Ascending aorta (tissue), 2 donors: ENCODE measurements at regions not wholly inside any gene's neighbourhood (a gene's known extent, or its start where the extent isn't known, plus 50 kb on each side); places are given as distances from the start of the nearest gene placed in this dataset.

Source experiments
- DNase-seq, 2 donors: peaks; one replicate each; pipeline ENCODE4 v3.0.0-alpha.2; 2019; ENCODE audit warnings: low spot score in 2 of 2
- H3K27ac ChIP-seq, 2 donors: fragments of 200-600 bp; sonication (generic); one replicate each; pipeline ENCODE4 v1.5.1; 2016 to 2017; ENCODE audit warnings: mild to moderate bottlenecking in 1 of 2
- H3K27me3 ChIP-seq: fragments of 200-600 bp; sonication (generic); one replicate; pipeline ENCODE4 v1.5.1; 2017
- H3K36me3 ChIP-seq, 2 donors: fragments of 200-600 bp; sonication (generic); one replicate each; pipeline ENCODE4 v1.5.1; 2016
- H3K4me1 ChIP-seq, 2 donors: fragments of 200-600 bp; sonication (generic); one replicate each; pipeline ENCODE4 v1.5.1; 2016 to 2017; ENCODE audit warnings: mild to moderate bottlenecking in 1 of 2
- H3K4me3 ChIP-seq, 2 donors: fragments of 200-600 bp; sonication (generic); one replicate each; pipeline ENCODE4 v1.5.1; 2016 to 2017; ENCODE audit warnings: mild to moderate bottlenecking in 1 of 2
- H3K9me3 ChIP-seq, 2 donors: fragments of 200-600 bp; sonication (generic); one replicate each; pipeline ENCODE4 v1.5.1; 2016
- intact Hi-C: fragments of 100-400 bp; cut with DNase I; formaldehyde crosslinking; loops from one replicate; pipeline ENCODE4 v1.15.1; 2023
- TF ChIP-seq, protein P1 (sequence below), 3 experiments: fragments of 200-600 bp in 2 of 3; fragments of 450-650 bp in 1 of 3; sonication (generic) in 2 of 3; IDR thresholded peaks; one replicate each; pipeline ENCODE4 v1.5.1; 2016 to 2019; ENCODE audit warnings: antibody characterized with exemption in 3 of 3, mild to moderate bottlenecking in 1 of 3, moderate library complexity in 1 of 3

DNA sequence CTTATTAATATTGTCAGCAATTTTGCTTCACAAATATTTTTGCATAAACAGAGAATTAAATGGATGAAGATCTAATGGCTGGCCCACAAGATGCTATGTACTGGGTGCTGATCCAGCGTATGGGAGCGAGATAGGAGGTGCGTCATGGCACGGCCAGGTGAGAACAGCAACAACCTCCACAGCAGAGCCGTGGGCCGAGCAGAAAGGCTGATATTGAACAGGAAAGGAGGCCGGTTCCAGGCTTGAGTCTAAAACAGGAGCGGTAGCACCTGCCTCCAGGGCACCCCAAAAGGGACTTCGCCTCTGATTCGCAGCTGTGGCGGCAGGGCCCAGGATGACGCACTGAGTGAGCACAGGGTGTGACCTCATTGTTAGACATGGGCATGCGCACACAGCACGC is 1502.1 kb downstream of the TBC1D22A start:
- intact Hi-C loops, result no loop called here
- Histone ChIP-seq H3K4me1 (no peaks in the 10 kb centered on the region), H3K9me3 (no peaks in the 10 kb centered on the region), H3K27ac (no peak overlapping the region), H3K4me3 (no peak overlapping the region), H3K27me3 (no peaks in the 10 kb centered on the region), H3K36me3 (no peaks in the 10 kb centered on the region)
- TF ChIP-seq, protein P1, sequence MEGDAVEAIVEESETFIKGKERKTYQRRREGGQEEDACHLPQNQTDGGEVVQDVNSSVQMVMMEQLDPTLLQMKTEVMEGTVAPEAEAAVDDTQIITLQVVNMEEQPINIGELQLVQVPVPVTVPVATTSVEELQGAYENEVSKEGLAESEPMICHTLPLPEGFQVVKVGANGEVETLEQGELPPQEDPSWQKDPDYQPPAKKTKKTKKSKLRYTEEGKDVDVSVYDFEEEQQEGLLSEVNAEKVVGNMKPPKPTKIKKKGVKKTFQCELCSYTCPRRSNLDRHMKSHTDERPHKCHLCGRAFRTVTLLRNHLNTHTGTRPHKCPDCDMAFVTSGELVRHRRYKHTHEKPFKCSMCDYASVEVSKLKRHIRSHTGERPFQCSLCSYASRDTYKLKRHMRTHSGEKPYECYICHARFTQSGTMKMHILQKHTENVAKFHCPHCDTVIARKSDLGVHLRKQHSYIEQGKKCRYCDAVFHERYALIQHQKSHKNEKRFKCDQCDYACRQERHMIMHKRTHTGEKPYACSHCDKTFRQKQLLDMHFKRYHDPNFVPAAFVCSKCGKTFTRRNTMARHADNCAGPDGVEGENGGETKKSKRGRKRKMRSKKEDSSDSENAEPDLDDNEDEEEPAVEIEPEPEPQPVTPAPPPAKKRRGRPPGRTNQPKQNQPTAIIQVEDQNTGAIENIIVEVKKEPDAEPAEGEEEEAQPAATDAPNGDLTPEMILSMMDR (IDR thresholded peaks at IDR 0.05), result no peak
- DNase-seq, result no peak

DNA sequence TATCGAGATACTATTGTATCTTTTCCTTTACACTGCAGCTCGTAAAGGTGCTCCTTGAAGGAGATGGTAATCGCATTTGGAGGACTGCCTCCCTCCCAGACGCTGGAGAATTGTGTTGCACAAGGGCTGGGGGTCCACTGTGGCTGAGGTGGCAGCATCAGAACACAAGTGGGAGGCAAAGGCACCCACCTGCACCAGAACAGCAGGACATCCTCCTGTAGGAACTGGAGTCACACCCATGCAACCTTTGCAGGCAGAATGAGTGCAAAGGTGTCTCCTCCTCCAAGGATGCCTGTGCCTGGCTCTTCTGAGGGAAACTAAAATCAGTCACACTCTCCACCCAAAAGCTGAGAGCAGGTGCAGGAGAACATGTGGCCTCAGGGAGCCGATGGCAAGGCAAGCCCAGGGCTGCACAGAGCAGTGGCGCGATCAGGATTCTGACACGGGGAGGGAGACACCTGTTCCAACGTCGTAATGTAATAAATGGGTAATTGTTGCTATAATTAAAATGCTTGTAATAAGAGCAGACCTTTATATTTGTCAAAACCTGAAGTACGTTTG is 1501.4 kb downstream of the TBC1D22A start:
- no peaks in the 10 kb centered on the region for H3K36me3 ChIP-seq
- no peak for DNase-seq
- H3K27me3 ChIP-seq, result no peaks in the 10 kb centered on the region
- H3K4me3 ChIP-seq, result no peak overlapping the region
- intact Hi-C loops, result no loop called here
- H3K4me1 ChIP-seq, result no peaks in the 10 kb centered on the region
- H3K9me3 ChIP-seq, result no peaks in the 10 kb centered on the region
- no peak overlapping the region for H3K27ac ChIP-seq
- TF ChIP-seq, protein P1 (IDR thresholded peaks at IDR 0.05), result no peak

DNA sequence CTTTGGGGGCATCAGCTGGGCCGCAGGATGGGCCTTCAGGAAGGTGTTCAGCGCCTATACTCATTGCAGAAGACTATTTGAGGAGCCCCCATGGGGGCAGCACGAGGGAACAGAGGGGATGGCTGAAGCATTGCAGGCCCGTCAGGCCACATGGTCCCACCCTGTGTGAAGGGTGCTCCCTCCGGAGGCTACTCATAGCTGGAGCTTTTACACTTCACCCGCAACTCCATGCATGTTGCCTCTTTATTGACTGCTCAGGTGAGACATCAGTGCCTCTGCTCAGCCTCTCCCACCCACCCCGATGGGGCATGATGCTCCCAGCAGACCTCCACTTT is 1500.9 kb downstream of the TBC1D22A start:
- no peaks in the 10 kb centered on the region for H3K4me1 ChIP-seq
- H3K4me3 ChIP-seq, result no peak overlapping the region
- no peaks in the 10 kb centered on the region for H3K36me3 ChIP-seq
- no peak overlapping the region for H3K27ac ChIP-seq
- no peak for DNase-seq
- no peaks in the 10 kb centered on the region for H3K27me3 ChIP-seq
- TF ChIP-seq, protein P1 (IDR thresholded peaks at IDR 0.05), result no peak
- intact Hi-C loops, result no loop called here
- H3K9me3 ChIP-seq, result no peaks in the 10 kb centered on the region

DNA sequence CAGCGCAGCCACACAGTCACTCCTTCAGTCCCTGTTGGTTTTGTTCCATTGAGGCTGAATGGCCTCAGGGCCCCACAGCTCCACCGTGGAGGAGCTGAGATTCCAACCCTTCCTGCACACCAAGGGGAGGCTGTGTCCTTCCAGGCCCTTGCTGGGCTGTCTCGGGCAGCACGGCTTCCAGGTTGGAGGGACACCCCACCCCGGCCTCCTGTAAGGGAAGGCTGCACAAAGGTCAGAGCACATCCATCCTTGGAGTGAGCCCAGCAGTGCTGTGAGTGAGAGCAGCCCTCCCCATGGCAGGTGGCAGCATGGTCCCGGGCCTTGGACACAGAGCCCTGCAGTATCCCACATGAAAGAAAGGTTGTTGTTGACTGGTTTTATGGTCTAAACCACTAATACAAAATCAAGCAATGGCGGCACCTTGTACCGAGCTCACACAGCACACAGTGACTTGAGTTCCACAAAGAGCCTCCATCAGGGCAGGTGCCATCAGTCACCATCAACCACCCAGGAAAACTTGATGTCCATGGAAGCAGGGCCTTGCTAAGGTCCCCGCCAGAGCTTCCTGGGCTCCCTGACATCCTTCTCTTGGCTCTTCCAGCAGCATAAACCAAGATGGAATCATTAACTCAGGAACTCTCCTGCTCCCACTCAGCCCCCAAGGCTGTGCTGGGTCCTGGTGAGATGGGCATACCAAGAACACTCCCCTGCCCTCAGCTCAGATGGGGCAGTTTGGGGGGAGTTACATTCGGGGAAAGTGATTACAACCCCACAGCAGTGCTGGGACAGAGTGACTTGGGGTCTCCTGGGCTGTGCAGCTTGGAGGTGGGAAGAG is 1500.4 kb downstream of the TBC1D22A start:
- H3K27me3 ChIP-seq, result no peaks in the 10 kb centered on the region
- H3K4me3 ChIP-seq, result no peak overlapping the region
- no peak for DNase-seq
- H3K27ac ChIP-seq, result no peak overlapping the region
- TF ChIP-seq, protein P1 (IDR thresholded peaks at IDR 0.05), result no peak
- H3K9me3 ChIP-seq, result no peaks in the 10 kb centered on the region
- no peaks in the 10 kb centered on the region for H3K4me1 ChIP-seq
- no peaks in the 10 kb centered on the region for H3K36me3 ChIP-seq
- intact Hi-C loops, result no loop called here

DNA sequence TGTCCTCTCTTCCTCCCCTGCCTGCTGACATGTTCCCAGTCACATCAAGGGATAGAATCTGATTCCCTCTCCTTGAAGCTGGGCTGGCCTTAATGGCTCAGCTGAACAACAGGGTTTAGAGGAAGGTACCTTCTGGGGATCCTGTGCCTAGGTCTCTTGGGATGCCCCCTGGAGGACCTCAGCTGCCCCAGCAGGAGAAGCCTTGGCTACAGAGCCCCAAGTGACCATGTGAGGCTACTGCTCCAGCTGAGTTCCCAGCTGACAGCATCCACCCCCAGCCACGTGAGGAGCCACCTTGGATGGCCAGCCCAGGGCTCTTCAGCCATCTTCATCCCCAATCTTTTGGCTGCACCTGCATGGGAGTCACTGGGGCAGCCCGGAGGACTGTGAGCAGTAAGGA is 1499.3 kb downstream of the TBC1D22A start:
- TF ChIP-seq, protein P1 (IDR thresholded peaks at IDR 0.05), result no peak
- intact Hi-C loops, result no loop called here
- no peaks in the 10 kb centered on the region for H3K4me1 ChIP-seq
- no peaks in the 10 kb centered on the region for H3K36me3 ChIP-seq
- H3K27ac ChIP-seq, result no peak overlapping the region
- no peak for DNase-seq
- no peak overlapping the region for H3K4me3 ChIP-seq
- no peaks in the 10 kb centered on the region for H3K9me3 ChIP-seq
- H3K27me3 ChIP-seq, result no peaks in the 10 kb centered on the region
